HG03439 (cell line): ENCODE measurements at regions not wholly inside any gene's neighbourhood (a gene's known extent, or its start where the extent isn't known, plus 50 kb on each side); places are given as distances from the start of the nearest gene placed in this dataset.

ENCODE experiments used
- ATAC-seq: cut with Tn5 transposase; IDR thresholded peaks from one replicate; pipeline ENCODE4 v1.9.1; 2021; ENCODE audit warnings: mild to moderate bottlenecking, moderate library complexity; ENCODE audit not compliant: unreplicated experiment

DNA sequence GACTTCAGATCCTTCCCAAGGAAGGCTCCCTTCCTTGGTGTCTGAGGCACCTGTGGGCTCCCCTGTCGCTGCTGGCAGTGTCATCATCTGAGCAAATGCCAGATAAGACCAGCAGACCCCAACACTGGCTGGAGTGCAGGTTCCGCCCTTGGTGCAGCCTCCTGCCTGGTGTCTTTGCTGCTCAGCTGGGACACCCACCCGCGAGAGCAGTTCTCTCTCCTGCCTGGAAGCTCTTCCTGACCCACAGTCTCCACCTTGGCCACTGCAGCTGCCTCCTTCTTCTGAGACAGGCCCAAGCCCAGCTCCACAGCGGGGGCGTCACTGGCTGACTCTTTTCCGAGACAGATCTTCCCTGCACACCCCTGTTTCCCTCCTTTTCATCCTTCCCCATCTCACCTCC is 395.7 kb upstream of the MAP3K7 start:
- no peak for ATAC-seq

DNA sequence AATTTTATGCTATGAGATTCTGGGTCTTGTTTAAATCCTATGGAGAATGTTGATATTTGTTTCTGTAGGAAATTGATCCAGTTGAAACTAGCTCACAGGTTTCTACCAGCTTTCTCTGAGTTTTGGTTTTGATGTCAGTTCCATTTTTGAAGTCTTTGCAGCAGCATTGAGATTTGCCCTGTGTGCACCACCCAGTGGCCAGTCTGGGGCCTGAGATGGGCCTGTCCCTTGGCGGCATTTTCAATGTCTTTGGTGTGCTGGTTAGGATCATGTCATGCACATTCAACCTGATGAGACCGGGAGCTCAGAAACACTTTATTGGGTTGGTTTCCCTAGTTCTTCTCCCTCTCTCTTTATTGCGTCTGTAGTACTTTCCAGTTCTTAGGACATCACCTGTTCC is 395.2 kb upstream of the MAP3K7 start:
- ATAC-seq = no peak

DNA sequence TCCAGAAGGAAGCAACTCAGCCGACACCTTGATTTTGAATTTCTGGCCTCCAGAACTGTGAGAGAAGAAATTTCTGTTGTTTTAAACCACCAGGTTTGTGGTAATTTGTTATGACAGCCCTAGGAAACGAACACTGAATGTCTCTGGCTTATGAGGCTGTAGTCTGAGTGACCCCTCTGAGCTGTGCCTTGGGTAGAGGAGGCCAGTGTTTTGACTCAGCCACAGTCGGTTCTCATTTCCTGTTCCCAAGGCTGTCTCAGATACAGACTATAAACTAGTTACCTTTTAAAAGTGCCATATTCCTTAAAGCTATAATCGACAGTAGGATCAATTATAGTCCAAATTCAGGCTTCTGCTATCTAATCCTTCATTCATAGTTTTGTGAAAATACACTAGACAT is 391.2 kb upstream of the MAP3K7 start:
- ATAC-seq = no peak

DNA sequence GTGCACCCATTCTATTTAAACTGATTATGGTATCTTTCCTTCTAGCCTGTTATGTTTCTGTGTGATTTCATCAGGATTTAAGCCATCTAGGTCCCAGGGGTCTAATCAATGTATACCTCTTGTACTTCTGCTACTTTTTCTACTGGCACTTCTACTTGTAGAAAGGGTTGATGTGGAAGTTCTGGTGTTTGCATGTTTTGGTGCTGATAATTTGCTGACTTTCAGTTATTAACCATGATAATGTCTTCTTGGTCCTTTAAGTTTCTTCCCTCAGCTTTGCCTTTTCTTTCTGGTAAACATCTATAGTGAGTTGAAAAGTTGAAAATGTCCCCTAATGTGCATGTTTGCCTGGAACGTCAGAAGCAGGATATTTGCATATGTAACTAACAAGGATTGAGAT is 390.6 kb upstream of the MAP3K7 start:
- ATAC-seq = no peak

DNA sequence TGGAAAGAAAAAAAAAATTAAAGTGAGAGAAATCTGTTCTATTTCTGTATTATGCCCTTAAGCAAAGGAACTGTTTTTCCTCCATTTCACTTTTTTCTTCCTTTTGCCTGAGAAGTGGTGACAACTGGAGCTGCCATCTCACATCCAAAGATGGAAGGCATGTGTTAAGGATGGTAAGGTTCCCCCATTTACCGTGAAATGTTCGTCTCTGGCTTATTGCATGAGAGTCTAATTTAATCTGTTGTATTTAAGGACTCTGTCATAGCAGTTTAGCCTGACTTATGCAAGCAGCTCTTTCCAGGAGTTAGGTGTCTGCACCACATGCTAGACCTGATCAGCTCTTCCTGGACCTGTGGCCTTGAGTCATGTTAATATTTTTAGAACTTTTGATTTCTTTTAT is 389.5 kb upstream of the MAP3K7 start:
- ATAC-seq = no peak

DNA sequence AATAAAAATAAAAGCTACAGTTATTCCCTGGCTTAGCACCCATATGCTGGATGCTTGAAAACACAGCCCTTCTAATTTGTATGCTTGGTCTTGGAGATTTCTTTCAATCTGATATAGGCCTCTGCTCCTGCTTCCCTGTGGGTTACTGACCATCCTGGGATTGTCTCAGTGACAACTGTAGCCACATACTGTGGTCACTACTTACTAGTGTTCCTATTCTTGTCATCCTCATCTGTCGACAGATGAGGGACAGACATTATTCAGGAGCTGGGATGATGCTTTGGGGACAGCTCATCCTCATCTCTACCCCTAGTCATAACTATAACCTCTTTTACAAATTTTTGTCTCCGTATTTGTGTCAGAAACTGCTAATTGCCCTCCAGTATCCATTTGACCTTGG is 388.9 kb upstream of the MAP3K7 start:
- no peak for ATAC-seq

DNA sequence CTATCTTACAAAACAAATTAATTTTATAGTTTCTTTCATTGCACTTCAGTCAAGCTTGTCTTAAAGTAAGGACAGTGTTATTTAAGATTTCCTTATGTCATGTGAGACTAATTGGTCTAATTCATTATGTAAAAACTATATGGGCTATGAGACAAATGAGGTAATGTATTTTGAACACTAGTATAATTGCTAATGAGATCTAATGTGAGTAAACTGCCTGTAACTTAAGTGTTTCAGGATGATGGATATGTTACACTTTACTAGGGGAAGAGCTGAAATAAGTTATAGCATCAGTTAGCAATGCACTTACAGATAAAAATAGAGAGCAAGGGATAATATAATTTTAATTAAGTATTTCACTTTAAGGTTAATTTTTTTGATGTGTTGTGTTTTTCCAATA is 386.3 kb upstream of the MAP3K7 start:
- no peak for ATAC-seq

DNA sequence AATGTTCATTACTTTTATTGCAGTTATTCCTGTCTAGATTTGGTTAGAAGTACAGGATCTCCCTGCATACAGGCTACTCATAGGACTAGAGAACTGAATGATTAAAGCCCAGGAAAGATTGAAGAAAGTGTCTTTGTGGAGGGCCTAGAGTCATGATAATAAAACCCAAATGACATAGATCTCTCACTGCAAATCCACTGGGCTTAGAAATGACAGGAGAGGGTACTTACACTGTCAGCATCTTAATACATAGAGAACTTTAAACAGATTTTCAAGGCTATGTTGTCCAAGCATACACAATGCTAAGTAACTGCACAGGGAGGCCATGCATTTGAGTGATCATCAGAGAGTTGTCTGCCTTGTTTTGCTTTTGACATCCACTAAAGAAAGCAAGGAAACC is 383.8 kb upstream of the MAP3K7 start:
- ATAC-seq = no peak

DNA sequence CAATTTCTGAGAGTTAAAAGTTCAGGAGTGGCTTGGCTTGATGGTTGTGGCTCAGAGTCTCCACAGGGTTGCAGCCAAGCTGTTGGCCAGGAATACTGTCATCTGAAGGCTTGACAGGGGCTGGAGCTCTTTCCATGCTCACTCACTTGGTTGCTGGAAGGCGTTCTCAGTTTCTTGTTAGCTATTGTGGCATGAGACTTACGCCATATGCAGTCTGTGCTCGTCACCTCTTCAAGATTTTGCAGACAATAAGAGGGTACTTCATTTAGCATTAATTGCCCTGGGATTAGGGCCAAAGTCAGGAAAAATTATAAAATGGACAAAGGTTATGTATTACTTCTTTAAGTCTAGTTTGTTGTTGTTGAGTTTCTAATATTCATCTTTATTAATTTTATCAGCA is 380.6 kb upstream of the MAP3K7 start:
- no peak for ATAC-seq

DNA sequence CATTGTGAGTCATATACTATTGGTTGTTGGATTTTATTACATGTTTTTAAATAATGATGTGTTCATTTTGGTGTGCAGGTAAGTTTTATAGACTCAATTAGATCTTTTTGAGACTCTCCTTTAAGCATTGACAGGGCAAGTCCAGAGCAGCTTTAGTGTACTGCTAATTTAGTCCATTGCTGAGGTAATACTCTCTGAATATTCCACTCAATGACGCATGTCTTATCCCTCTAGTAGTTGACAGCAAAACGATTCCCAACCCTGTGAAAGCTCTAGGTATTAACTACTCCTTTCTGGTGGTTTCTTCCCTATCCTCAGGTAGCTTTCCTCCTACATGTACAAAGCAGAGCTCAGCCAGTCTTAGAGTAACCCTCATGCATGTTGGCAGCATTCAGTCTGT is 373.5 kb upstream of the MAP3K7 start:
- ATAC-seq = no peak

DNA sequence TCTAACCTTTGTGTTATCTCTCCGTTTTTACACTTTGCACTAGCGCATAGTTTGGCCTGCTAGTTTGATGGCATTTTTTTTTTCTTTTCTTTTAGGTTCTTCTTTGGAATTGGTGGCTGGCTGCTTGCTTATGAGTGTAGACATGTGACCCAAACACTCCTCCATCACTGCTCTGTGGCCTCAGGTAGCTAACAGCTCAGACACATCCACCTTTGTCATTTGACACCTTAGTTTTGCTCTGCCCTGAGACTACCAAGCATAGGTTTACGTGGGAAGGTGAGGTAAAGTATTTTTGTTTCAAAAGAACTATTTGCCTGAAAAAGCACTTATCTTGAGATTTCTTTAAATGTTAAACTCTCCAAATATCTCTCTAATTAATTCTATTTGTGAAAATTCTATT is 368.4 kb upstream of the MAP3K7 start:
- no peak for ATAC-seq

DNA sequence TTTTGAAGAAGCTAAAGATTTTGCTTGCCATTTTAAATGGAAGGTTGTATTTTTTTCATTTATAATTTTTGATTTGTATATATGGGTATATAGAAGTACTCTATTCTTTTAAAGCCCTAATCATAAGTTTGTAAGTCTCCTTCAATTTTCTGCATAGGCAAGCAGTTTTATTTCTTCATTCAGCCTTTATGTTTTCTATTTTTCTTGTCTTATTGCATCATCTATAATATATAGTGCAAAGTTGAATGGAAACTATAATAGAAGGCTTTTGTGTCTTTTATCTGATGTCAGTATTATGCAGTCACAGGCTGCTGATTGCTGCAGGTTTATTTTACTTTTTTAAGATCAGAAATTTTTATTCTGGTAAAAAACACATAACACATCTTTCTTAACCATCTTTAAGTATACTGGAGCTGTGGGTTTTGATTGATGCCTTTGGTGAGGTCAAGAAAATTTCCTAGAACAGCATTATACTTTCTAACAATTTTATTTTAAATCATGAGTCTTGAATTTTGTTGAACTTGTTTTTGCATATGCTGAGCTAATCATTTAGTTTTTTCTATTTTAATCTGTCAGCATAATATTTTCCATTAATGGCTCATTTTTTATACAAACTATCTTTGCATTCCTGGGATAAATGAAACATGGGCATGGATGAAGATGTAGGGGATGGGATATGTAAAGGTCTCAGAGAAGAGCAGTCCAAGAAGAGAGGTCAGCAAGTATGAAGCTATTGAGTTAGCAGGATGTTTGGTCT is 366.7 kb upstream of the MAP3K7 start:
- no peak for ATAC-seq

DNA sequence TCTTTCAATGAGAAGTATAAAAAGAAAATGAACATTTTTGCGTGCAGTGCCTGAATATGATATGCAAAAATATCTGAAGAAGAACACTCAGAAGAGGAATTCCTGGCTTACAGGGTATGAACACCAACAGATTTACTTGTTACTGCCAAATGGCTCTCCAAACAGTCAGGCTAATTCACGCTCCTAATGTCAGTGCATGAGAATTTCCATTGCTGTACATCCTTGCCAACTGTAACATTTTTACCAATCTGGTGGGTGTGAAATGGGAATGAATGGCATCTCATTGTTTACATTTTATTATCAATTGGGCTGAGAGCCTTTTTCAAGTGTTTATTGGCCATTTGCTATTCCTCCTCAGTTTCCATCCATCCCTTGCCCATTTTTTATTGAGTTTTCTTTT is 365.3 kb upstream of the MAP3K7 start:
- no peak for ATAC-seq

DNA sequence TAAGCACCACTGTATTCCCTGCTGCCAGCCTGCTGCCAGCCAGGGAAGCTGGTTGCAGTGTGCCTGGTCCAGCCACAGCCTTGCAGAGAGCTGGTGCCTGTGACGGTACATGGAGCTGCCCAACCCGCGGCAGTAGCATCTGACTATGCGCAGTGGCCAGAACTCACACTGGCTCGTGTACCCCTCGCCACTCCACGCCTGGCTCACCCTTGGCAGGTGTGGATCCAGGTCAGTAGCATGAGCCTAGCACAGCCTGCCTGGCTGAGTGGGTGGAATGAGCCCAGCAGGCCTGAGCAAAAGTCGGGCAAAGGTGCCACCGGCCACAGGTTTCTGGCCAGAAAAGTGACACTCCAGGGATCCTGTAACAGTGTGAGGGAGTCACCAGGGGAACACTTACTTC is 361.7 kb upstream of the MAP3K7 start:
- ATAC-seq = no peak

DNA sequence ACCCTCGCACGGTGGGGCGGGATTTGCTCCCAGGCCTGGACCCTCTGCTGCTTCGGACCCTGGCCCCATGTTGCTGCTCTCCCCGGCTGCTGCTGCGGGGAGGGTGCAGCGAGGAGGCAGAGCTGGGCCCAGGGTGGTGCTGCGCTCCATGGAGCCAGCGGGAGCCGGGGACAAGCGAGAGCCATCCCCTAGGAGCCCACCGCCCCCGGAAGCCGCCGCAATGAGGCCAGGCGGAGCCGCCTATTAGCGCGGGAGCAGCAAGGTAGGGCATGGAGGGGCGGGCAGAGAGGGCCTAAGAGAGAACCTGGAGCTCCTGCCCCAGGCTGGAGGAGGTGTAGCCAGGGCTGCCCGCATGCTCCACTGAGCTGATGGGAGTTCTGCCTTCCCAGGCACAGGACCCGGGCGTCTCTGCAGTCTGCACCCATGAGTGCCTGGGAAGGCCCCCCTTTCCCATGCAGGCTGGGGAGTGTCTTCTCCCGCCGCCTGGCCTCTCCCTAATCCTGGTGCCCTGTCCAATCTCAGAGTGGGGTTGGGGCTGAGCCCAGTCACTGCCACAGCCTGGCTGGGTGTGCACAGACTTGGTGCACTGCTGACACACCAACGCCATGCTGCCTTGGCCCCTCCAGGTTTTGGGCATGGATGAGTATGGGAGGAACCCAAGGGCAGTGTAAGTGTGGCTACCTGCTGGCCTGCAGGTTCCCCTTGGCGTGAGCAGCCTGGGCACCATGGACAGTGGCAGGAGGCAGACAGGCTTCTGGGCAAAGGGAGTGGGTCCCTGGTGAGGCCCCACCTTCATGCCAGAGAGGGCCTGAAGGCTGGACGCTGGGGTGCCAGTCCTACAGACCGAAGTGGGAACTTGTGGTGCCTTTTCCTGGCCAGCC is 360.6 kb upstream of the MAP3K7 start:
- no peak for ATAC-seq

DNA sequence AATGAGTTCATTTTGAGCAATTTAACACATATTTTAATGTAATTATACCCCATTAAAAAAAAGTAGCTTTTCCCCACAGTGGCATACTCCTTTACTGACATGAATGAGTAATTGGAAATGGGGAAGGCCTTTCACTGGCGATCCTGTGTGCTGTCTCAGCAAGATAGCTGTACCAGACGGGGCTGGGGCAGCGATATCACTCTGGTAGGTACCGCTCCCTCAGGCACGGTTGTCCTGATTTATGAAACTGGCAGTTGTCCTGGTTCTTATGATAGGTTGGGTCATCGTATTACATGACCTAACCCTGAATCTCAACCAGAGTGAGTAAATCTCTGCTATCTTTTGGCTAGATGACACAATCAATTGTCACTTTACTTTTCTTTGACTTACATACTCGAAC is 355.0 kb upstream of the MAP3K7 start:
- ATAC-seq = no peak

DNA sequence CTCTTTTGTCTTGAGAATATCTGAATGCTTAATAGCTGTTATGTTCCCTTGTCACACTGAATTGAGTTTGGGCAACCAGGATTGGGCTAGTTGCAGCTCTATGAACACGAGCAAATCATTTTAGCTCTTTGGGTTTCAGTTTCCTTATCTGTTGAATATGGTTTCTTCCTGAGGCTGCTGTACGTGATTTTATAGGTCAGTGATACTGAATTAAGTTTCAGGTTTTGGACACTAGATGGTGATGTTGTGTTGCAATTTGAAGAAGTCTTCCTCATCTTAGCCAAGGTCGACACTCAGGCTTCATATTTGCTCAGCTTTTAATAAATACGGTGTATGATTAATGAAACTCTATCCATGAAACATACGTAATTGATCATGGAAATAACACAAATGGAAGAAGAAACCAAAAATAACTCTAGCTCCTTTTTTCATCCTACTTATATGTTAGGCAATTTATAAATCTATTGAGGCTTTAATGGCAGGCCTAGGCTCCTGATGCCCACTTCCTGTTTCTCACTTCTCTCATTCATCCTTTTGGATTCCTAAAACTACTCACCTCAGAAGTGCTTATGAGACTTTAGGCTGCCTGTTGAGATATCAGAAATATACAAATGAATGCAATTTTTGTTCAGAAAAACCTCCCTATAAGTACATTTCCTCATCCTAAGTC is 354.1 kb upstream of the MAP3K7 start:
- ATAC-seq = peak; percentile 99

DNA sequence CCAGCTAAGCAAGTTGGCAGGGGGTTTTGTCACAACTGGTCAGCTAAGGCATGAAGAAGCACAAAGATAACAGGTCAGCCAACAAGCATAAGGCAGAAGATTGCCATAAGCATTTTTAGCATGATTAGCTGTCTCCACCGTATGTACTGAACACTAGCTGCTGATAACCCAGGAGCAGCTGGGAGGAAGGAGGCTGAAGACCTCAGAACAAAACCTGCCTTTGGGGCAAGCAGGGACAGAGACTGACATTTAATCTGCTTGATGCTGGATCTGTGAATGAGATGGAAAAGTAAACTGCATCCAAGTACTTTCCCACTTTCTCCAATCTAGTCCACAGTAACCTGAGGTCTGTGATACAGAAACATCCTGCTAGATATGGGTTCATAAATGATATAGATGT is 353.0 kb upstream of the MAP3K7 start:
- ATAC-seq = no peak

DNA sequence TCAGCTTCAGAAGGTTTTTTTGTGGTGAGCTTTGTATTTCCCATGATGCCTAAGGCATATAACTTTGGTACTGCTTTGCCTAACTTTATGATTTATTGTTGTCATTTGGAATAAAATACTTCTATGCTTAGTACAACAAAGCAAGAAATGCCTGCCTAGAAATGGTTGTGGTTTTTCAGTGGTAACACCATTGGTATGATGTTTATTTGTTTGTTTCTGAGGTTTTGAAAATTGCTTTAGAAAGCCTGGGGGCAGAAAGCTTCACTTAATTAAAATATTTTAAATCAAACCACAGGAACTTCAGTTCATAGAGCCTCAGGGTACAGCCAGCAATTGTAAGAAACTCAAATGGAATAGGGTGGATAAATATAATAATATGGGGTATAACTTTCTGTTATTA is 351.2 kb upstream of the MAP3K7 start:
- ATAC-seq = no peak

DNA sequence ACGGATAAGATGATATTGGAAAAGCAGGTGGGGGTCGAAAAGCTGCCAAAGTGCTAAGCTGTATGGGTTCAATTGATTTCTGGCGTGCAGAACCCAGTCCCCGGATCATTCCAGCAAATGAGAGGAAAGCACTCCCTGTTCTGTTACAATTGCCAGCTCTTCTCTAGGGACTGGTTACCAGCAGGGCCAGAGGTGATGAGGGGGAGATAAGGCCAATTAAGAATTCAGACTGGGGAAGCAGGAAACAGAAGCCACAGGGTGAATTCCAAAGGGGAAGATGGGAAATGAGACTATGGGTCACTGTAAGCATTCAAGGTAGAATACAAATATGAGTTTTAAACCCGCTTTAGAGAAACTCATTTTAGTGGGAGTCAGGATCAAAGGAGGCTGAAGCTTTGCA is 349.4 kb upstream of the MAP3K7 start:
- ATAC-seq = no peak

DNA sequence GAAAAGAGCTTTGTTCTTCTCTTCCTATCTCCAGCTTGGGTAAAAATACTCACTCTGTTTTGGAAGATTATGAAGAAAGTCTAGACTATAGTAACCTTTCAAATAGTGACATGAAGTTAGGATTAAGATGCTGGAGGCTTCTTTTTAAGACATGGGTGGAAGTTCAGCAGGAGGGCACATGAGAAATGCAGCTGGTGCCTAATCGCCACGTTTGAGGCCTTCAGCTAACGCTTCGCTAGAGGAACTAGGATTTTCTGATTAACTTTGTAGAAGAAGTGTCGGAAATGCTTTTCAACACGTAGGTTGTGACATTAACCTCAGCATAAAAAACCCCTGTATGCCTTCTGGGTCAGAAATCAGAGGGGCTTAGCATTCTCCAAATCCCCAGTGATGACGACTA is 348.1 kb upstream of the MAP3K7 start:
- ATAC-seq = no peak

DNA sequence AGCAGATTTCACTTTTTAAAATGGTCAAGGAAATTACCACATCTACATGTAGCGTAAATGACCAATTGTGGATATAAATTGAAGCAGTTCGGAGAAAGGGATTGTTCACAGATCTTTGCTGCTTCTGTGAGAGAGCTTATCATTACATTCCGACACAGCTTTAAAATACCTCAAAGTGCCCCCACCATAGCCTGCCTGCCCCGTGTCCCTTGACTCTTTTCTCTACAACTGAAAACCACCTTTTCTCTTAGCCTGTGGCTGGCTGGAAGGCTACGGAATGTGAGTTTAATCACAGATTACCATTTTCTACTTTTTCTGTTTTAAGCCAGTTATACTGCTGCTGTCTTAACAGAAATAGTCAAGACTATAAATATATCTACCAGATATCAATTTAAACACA is 347.2 kb upstream of the MAP3K7 start:
- ATAC-seq = no peak
